Hepatocyte (in vitro differentiated cells): ENCODE measurements at regions not wholly inside any gene's neighbourhood (a gene's known extent, or its start where the extent isn't known, plus 50 kb on each side); places are given as distances from the start of the nearest gene placed in this dataset.
A peak's percentile ranks its signal among the peaks of the same experiment; 100 is the strongest.

ENCODE experiments used
- DNase-seq: peaks from one replicate; pipeline ENCODE4 v3.0.0-alpha.2; 2016; ENCODE audit warnings: low spot score
- H2AFZ ChIP-seq: fragments of 200-600 bp; sonication (generic); 2 replicates; pipeline ENCODE4 v1.6.0; 2016; ENCODE audit warnings: antibody characterized with exemption, mild to moderate bottlenecking
- H3K27ac ChIP-seq: fragments of 200-600 bp; sonication (generic); 2 replicates; pipeline ENCODE4 v1.5.1; 2016; ENCODE audit warnings: mild to moderate bottlenecking
- H3K27me3 ChIP-seq: fragments of 200-600 bp; sonication (generic); 2 replicates; pipeline ENCODE4 v1.6.1; 2016
- H3K36me3 ChIP-seq: fragments of 200-600 bp; sonication (generic); replicated peaks from 2 replicates; pipeline ENCODE4 v1.5.1; 2016; ENCODE audit warnings: low read depth; ENCODE audit not compliant: insufficient read depth
- H3K4me1 ChIP-seq: fragments of 200-600 bp; sonication (generic); 2 replicates; pipeline ENCODE4 v1.5.1; 2016; ENCODE audit warnings: mild to moderate bottlenecking, moderate library complexity; ENCODE audit not compliant: insufficient read depth
- H3K4me2 ChIP-seq: fragments of 200-600 bp; sonication (generic); 2 replicates; pipeline ENCODE4 v1.6.0; 2016
- H3K4me3 ChIP-seq: fragments of 200-600 bp; sonication (generic); 2 replicates; pipeline ENCODE4 v1.5.1; 2016; ENCODE audit warnings: mild to moderate bottlenecking
- H3K79me2 ChIP-seq: fragments of 200-600 bp; sonication (generic); 2 replicates; pipeline ENCODE4 v1.6.0; 2017; ENCODE audit warnings: mild to moderate bottlenecking
- H3K9me2 ChIP-seq: fragments of 200-600 bp; sonication (generic); replicated peaks from 2 replicates; pipeline ENCODE4 v1.6.0; 2017; ENCODE audit warnings: mild to moderate bottlenecking; ENCODE audit not compliant: insufficient read depth
- H3K9me3 ChIP-seq: fragments of 200-600 bp; sonication (generic); 2 replicates; pipeline ENCODE4 v1.5.1; 2016; ENCODE audit warnings: low read depth, mild to moderate bottlenecking
- H4K20me1 ChIP-seq: fragments of 200-600 bp; sonication (generic); 2 replicates; pipeline ENCODE4 v1.6.0; 2016; ENCODE audit warnings: mild to moderate bottlenecking; ENCODE audit not compliant: insufficient read depth, poor library complexity, severe bottlenecking
- CTCF ChIP-seq: fragments of 200-600 bp; sonication (generic); IDR thresholded peaks from 2 replicates; pipeline ENCODE4 v1.5.1; 2016; ENCODE audit warnings: antibody characterized with exemption, mild to moderate bottlenecking; ENCODE audit not compliant: poor library complexity
- EZH2 ChIP-seq: fragments of 200-600 bp; sonication (generic); IDR thresholded peaks from 2 replicates; pipeline ENCODE4 v1.6.1; 2016; ENCODE audit warnings: antibody characterized with exemption, mild to moderate bottlenecking, borderline replicate concordance
- EZH2phosphoT487 ChIP-seq: fragments of 200-600 bp; sonication (generic); IDR thresholded peaks from one replicate; pipeline ENCODE4 v1.6.1; 2018; ENCODE audit warnings: antibody characterized with exemption, mild to moderate bottlenecking, low read depth, moderate library complexity; ENCODE audit not compliant: unreplicated experiment, severe bottlenecking
- WGBS: methylation state at CpG from one replicate; pipeline ENCODE4 v1.1.6; 2016; ENCODE audit warnings: low lambda C conversion rate; ENCODE audit errors: missing lambda C conversion rate; 5-methylcytosine and 5-hydroxymethylcytosine counted together

GRCh38 chr21:21622460-21623234 lies 624.4 kb downstream of the NCAM2 start:
- H3K27me3 ChIP-seq: no peaks in the 10 kb centered on the region
- no peak for TF ChIP-seq EZH2phosphoT487
- no peak for TF ChIP-seq EZH2
- no peak for TF ChIP-seq CTCF
- H4K20me1 ChIP-seq: no peaks in the 10 kb centered on the region
- DNase-seq: no peak
- no peak overlapping the region for H3K4me2 ChIP-seq
- WGBS: 74% methylated on average over 3 of the region's 3 CpGs
- H3K36me3 ChIP-seq: no peaks in the 10 kb centered on the region
- H2AFZ ChIP-seq: no peak overlapping the region
- no peaks in the 10 kb centered on the region for H3K9me3 ChIP-seq
- H3K4me3 ChIP-seq: no peak overlapping the region
- H3K9me2 ChIP-seq: no peaks in the 10 kb centered on the region
- no peak overlapping the region for H3K27ac ChIP-seq
- no peaks in the 10 kb centered on the region for H3K79me2 ChIP-seq
- no peaks in the 10 kb centered on the region for H3K4me1 ChIP-seq

- Histone ChIP-seq H3K27ac (no peak overlapping the region), H3K9me2 (no peaks in the 10 kb centered on the region), H3K9me3 (no peaks in the 10 kb centered on the region), H3K79me2 (no peaks in the 10 kb centered on the region), H3K36me3 (no peaks in the 10 kb centered on the region), H3K4me3 (no peak overlapping the region), H2AFZ (no peak overlapping the region), H3K27me3 (no peaks in the 10 kb centered on the region), H3K4me2 (peak overlapping the region; percentile 35), H4K20me1 (no peaks in the 10 kb centered on the region), H3K4me1 (no peaks in the 10 kb centered on the region)
- no peak for TF ChIP-seq EZH2phosphoT487
- TF ChIP-seq CTCF: no peak
- no peak for TF ChIP-seq EZH2
- no peak for DNase-seq
- 61% methylated on average over 1 of the region's 1 CpG for WGBS
Measured at GRCh38 chr21:21624674-21625073, 626.5 kb downstream of the NCAM2 start.

GRCh38 chr21:21631961-21632360 lies 633.8 kb downstream of the NCAM2 start:
- Histone ChIP-seq H3K4me2 (no peak overlapping the region), H3K27me3 (no peaks in the 10 kb centered on the region), H3K9me2 (no peaks in the 10 kb centered on the region), H3K9me3 (no peaks in the 10 kb centered on the region), H3K4me1 (no peaks in the 10 kb centered on the region), H3K27ac (no peak overlapping the region), H3K4me3 (no peak overlapping the region), H3K79me2 (no peaks in the 10 kb centered on the region), H3K36me3 (no peaks in the 10 kb centered on the region), H4K20me1 (no peaks in the 10 kb centered on the region), H2AFZ (no peak overlapping the region)
- no peak for TF ChIP-seq EZH2
- TF ChIP-seq CTCF: no peak
- no peak for TF ChIP-seq EZH2phosphoT487
- WGBS: 86% methylated on average over 5 of the region's 5 CpGs
- DNase-seq: no peak
